ENCODE measurements at regions not wholly inside any gene's neighbourhood (a gene's known extent, or its start where the extent isn't known, plus 50 kb on each side); places are given as distances from the start of the nearest gene placed in this dataset.

GRCh38 chr13:72129117-72129516 lies 262.1 kb upstream of the DACH1 start:
- POLR2A ChIA-PET: no interaction called here
- Histone ChIP-seq H2AFZ (ENCODE audit: low read depth, low read length, poor library complexity, severe bottlenecking) (no peak overlapping the region), H4K20me1 (ENCODE audit: insufficient read depth) (no peaks in the 10 kb centered on the region), H3K27me3 (ENCODE audit: insufficient read depth, low read length) (no peaks in the 10 kb centered on the region), H3K9ac (ENCODE audit: low read length) (no peak overlapping the region), H3K36me3 (ENCODE audit: control insufficient read depth in 1 of 2, insufficient read depth in 2 of 2, low read length in 2 of 2) (no peaks in the 10 kb centered on the region), H3K4me2 (ENCODE audit: low read length) (no peak overlapping the region), H3K79me2 (ENCODE audit: insufficient read depth, low read length) (no peaks in the 10 kb centered on the region), H3K4me1 (ENCODE audit: control insufficient read depth in 1 of 2, insufficient read depth in 2 of 2, low read length in 2 of 2) (no peaks in the 10 kb centered on the region), H3K4me3 (replicated peaks in 1 of 2; ENCODE audit: low read depth in 1 of 2, low read length in 2 of 2) (no peak overlapping the region), H3K27ac (ENCODE audit: low read depth, low read length) (no peak overlapping the region), H3K9me3 (ENCODE audit: control insufficient read depth in 1 of 2, insufficient read depth in 1 of 2, low read depth in 1 of 2, low read length in 2 of 2) (0 out of 4 replicates have a peak, but pooled peaks cover 0 to 4% of the 10 kb centered on the region in 2 experiments), H3K9me2 (ENCODE audit: insufficient read depth) (no peaks in the 10 kb centered on the region)
- intact Hi-C loops (cut with micrococcal nuclease): no loop called here
- CTCF ChIA-PET: no interaction called here
- DNase-seq (ENCODE audit: low read depth, low spot score): no peak
- RAD21 ChIA-PET (ENCODE audit: low non-redundant PET in 1 of 2, low total read pairs in 2 of 2, uncharacterized antibody in 2 of 2, unreplicated experiment in 2 of 2): no interaction called here
- no peak for ATAC-seq
- BruUV-seq (replicated peaks): no TSS peak
- TF ChIP-seq ZNF274 (IDR thresholded peaks at IDR 0.05; ENCODE audit: low read depth, low read length): no peak
- TF ChIP-seq CTCF (IDR thresholded peaks at IDR 0.05 in 2 of 3, conservative IDR thresholded peaks at IDR 0.05 in 1 of 3; ENCODE audit: borderline replicate concordance in 1 of 3, insufficient read depth in 1 of 3, low read depth in 2 of 3, low read length in 2 of 3): no peak
- TF ChIP-seq REST (IDR thresholded peaks at IDR 0.05; ENCODE audit: low read depth): no peak
- no peak for TF ChIP-seq ZFX (IDR thresholded peaks at IDR 0.05)
- TF ChIP-seq CBX3 (IDR thresholded peaks at IDR 0.05; ENCODE audit: low read depth): no peak
- no peak for TF ChIP-seq SIN3A (IDR thresholded peaks at IDR 0.05; ENCODE audit: low read depth)
- no peak for TF ChIP-seq EGR1 (IDR thresholded peaks at IDR 0.05; ENCODE audit: low read depth)
- TF ChIP-seq YY1 (IDR thresholded peaks at IDR 0.05; ENCODE audit: extremely low read depth, insufficient replicate concordance, low read depth, low read length): no peak
- TF ChIP-seq SRF (IDR thresholded peaks at IDR 0.05; ENCODE audit: low read depth): no peak
- TF ChIP-seq ATF3 (IDR thresholded peaks at IDR 0.05): no peak
- TF ChIP-seq RAD21 (IDR thresholded peaks at IDR 0.05; ENCODE audit: low read depth): no peak
- no peak for TF ChIP-seq ELF1 (IDR thresholded peaks at IDR 0.05; ENCODE audit: borderline replicate concordance, low read depth)
- no peak for TF ChIP-seq POLR2AphosphoS5 (IDR thresholded peaks at IDR 0.05; ENCODE audit: low read depth, low read length)
- TF ChIP-seq EZH2phosphoT487 (IDR thresholded peaks at IDR 0.05; ENCODE audit: borderline replicate concordance): no peak
- TF ChIP-seq FOSL1 (IDR thresholded peaks at IDR 0.05; ENCODE audit: low read depth): no peak
- TF ChIP-seq SP1 (IDR thresholded peaks at IDR 0.05; ENCODE audit: low read depth): no peak
- TF ChIP-seq POLR2A (IDR thresholded peaks at IDR 0.05; ENCODE audit: borderline replicate concordance, extremely low read depth, insufficient read depth, insufficient read length): no peak
- TF ChIP-seq JUND (IDR thresholded peaks at IDR 0.05): no peak
